ENCODE measurements at regions not wholly inside any gene's neighbourhood (a gene's known extent, or its start where the extent isn't known, plus 50 kb on each side); places are given as distances from the start of the nearest gene placed in this dataset.

- no peak for TF ChIP-seq EZH2 (IDR thresholded peaks at IDR 0.05; ENCODE audit: insufficient read depth, poor library complexity, severe bottlenecking)
- no peak for TF ChIP-seq EZH2phosphoT487 (IDR thresholded peaks at IDR 0.05; ENCODE audit: insufficient read depth, low read depth)
Observed at GRCh38 chr2:228253752-228254151, 72.3 kb upstream of the SPHKAP start.
